GM19438 (cell line): ENCODE measurements at regions not wholly inside any gene's neighbourhood (a gene's known extent, or its start where the extent isn't known, plus 50 kb on each side); places are given as distances from the start of the nearest gene placed in this dataset.

Experiments
- ATAC-seq: cut with Tn5 transposase; IDR thresholded peaks from one replicate; pipeline ENCODE4 v1.9.1; 2021; ENCODE audit warnings: low read depth; ENCODE audit not compliant: unreplicated experiment

- ATAC-seq: no peak
Measured at GRCh38 chr13:44293908-44294735, 79.5 kb upstream of the SERP2 start.

GRCh38 chr13:44294876-44295275, 78.7 kb upstream of the SERP2 start:
- no peak for ATAC-seq

GRCh38 chr13:44296856-44297255, 76.8 kb upstream of the SERP2 start:
- no peak for ATAC-seq

GRCh38 chr13:44298314-44298713, 75.3 kb upstream of the SERP2 start:
- no peak for ATAC-seq

- no peak for ATAC-seq
Measured at GRCh38 chr13:44299152-44299943, 74.3 kb upstream of the SERP2 start.

GRCh38 chr13:44300895-44301638, 72.6 kb upstream of the SERP2 start:
- ATAC-seq: peak; percentile 72

- no peak for ATAC-seq
Measured at GRCh38 chr13:44301639-44302015, 72.0 kb upstream of the SERP2 start.

- no peak for ATAC-seq
Measured at GRCh38 chr13:44302233-44302632, 71.4 kb upstream of the SERP2 start.

- no peak for ATAC-seq
Measured at GRCh38 chr13:44302940-44303575, 70.6 kb upstream of the SERP2 start.

- ATAC-seq: no peak
Measured at GRCh38 chr13:44303681-44304432, 69.8 kb upstream of the SERP2 start.

GRCh38 chr13:44304433-44304725, 69.2 kb upstream of the SERP2 start:
- no peak for ATAC-seq

GRCh38 chr13:44305286-44305685, 68.3 kb upstream of the SERP2 start:
- ATAC-seq: no peak

GRCh38 chr13:44305917-44306370, 67.7 kb upstream of the SERP2 start:
- ATAC-seq: no peak

- no peak for ATAC-seq
Measured at GRCh38 chr13:44306371-44307192, 67.0 kb upstream of the SERP2 start.

GRCh38 chr13:44307255-44307654, 66.4 kb upstream of the SERP2 start:
- ATAC-seq: no peak

- no peak for ATAC-seq
Measured at GRCh38 chr13:44307844-44308243, 65.8 kb upstream of the SERP2 start.

GRCh38 chr13:44308352-44308751, 65.3 kb upstream of the SERP2 start:
- no peak for ATAC-seq

GRCh38 chr13:44309794-44310757, 63.5 kb upstream of the SERP2 start:
- ATAC-seq: no peak
